ENCODE measurements at regions not wholly inside any gene's neighbourhood (a gene's known extent, or its start where the extent isn't known, plus 50 kb on each side); places are given as distances from the start of the nearest gene placed in this dataset.

DNA sequence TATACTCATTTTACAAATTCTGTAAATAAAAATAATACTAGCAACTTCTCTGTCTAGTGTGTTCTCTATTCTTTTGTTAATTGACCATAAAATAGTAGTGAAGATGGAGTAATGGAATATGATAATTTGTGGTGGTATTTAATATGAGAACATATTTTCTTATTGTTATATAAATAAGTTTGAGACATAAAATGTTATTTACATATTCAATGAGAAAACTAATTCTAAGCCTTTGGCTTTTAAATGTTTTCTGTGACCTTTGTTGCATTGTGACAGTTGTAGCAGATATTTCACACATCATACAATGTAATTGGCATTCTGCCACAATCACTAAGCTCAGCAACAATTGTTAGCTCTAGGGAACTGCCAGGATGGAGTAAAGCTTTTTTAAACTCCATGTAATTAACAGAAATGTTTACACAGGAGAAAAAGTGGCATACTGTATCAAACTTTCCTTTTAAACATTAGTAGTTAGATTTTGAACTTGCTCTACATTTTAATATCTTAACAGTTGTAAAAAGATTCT, 562.1 kb upstream of the PCDH9 start:
- TF ChIP-seq RAD21 (IDR thresholded peaks at IDR 0.05; ENCODE audit: low read depth), result no peak
- TF ChIP-seq TAF1 (IDR thresholded peaks at IDR 0.05; ENCODE audit: low read depth), result no peak
- no peak for TF ChIP-seq FOXM1 (IDR thresholded peaks at IDR 0.05; ENCODE audit: borderline replicate concordance, low read depth)
- no peak for TF ChIP-seq EP300 (IDR thresholded peaks at IDR 0.05; ENCODE audit: borderline replicate concordance)
- TF ChIP-seq, protein P1, sequence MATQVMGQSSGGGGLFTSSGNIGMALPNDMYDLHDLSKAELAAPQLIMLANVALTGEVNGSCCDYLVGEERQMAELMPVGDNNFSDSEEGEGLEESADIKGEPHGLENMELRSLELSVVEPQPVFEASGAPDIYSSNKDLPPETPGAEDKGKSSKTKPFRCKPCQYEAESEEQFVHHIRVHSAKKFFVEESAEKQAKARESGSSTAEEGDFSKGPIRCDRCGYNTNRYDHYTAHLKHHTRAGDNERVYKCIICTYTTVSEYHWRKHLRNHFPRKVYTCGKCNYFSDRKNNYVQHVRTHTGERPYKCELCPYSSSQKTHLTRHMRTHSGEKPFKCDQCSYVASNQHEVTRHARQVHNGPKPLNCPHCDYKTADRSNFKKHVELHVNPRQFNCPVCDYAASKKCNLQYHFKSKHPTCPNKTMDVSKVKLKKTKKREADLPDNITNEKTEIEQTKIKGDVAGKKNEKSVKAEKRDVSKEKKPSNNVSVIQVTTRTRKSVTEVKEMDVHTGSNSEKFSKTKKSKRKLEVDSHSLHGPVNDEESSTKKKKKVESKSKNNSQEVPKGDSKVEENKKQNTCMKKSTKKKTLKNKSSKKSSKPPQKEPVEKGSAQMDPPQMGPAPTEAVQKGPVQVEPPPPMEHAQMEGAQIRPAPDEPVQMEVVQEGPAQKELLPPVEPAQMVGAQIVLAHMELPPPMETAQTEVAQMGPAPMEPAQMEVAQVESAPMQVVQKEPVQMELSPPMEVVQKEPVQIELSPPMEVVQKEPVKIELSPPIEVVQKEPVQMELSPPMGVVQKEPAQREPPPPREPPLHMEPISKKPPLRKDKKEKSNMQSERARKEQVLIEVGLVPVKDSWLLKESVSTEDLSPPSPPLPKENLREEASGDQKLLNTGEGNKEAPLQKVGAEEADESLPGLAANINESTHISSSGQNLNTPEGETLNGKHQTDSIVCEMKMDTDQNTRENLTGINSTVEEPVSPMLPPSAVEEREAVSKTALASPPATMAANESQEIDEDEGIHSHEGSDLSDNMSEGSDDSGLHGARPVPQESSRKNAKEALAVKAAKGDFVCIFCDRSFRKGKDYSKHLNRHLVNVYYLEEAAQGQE (IDR thresholded peaks at IDR 0.05; ENCODE audit: low read depth), result no peak
- TF ChIP-seq CEBPB (IDR thresholded peaks at IDR 0.05), result no peak
- TF ChIP-seq CREB1 (IDR thresholded peaks at IDR 0.05; ENCODE audit: low read depth), result no peak
- no peak for TF ChIP-seq TCF12 (IDR thresholded peaks at IDR 0.05; ENCODE audit: low read depth)
- TF ChIP-seq, protein P2, sequence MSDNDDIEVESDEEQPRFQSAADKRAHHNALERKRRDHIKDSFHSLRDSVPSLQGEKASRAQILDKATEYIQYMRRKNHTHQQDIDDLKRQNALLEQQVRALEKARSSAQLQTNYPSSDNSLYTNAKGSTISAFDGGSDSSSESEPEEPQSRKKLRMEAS (IDR thresholded peaks at IDR 0.05), result no peak
- TF ChIP-seq ZBTB7A (IDR thresholded peaks at IDR 0.05; ENCODE audit: low read depth), result no peak
- no peak for TF ChIP-seq EGR1 (IDR thresholded peaks at IDR 0.05)
